Transverse colon (tissue), 4 donors: ENCODE measurements at regions not wholly inside any gene's neighbourhood (a gene's known extent, or its start where the extent isn't known, plus 50 kb on each side); places are given as distances from the start of the nearest gene placed in this dataset.

Experiments
- POLR2AphosphoS5 ChIP-seq, 3 donors: sonication (generic); formaldehyde crosslinking; IDR thresholded peaks; one replicate each; pipeline ENCODE4 v1.6.1; 2016; ENCODE audit warnings: antibody characterized with exemption in 3 of 3
- TF ChIP-seq, protein P1 (sequence below), 5 experiments: fragments of 200-600 bp in 3 of 5; fragments of 450-650 bp in 2 of 5; sonication (generic) in 3 of 5; IDR thresholded peaks; 1 replicate in 2 of 5; 2 replicates in 3 of 5; pipeline ENCODE4 v1.5.1; 2016 to 2017; ENCODE audit warnings: antibody characterized with exemption in 5 of 5, inconsistent platforms in 3 of 5, mild to moderate bottlenecking in 2 of 5, moderate library complexity in 1 of 5

DNA sequence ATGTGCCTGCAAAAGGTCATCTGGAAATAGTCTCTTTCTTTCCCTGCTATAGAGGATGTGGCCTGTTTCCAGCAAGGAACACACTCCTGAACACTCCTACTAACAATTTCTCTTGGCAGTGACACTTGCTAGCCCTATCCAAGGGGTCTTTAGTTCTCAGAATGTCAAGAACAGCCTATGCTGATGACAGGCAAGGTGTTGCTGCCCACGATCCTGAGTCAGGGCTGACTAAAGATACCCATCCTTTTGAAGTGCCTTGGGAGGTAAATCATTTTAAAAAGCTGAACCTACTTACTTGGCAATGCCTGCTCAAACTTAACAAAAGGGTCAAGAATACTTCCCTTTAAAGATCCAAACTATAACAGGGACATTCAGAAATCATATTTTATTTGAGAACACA, 1146.4 kb downstream of the VRK1 start:
- TF ChIP-seq, protein P1, sequence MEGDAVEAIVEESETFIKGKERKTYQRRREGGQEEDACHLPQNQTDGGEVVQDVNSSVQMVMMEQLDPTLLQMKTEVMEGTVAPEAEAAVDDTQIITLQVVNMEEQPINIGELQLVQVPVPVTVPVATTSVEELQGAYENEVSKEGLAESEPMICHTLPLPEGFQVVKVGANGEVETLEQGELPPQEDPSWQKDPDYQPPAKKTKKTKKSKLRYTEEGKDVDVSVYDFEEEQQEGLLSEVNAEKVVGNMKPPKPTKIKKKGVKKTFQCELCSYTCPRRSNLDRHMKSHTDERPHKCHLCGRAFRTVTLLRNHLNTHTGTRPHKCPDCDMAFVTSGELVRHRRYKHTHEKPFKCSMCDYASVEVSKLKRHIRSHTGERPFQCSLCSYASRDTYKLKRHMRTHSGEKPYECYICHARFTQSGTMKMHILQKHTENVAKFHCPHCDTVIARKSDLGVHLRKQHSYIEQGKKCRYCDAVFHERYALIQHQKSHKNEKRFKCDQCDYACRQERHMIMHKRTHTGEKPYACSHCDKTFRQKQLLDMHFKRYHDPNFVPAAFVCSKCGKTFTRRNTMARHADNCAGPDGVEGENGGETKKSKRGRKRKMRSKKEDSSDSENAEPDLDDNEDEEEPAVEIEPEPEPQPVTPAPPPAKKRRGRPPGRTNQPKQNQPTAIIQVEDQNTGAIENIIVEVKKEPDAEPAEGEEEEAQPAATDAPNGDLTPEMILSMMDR (IDR thresholded peaks at IDR 0.05): no peak
- no peak for TF ChIP-seq POLR2AphosphoS5 (IDR thresholded peaks at IDR 0.05)
